HG03060 (cell line): ENCODE measurements at regions not wholly inside any gene's neighbourhood (a gene's known extent, or its start where the extent isn't known, plus 50 kb on each side); places are given as distances from the start of the nearest gene placed in this dataset.
"Not testable (repeated sequence)": the region's sequence is repeated elsewhere in the genome, so short reads cannot be mapped to it uniquely, and the experiment has no call there.

Experiments used
- ATAC-seq: cut with Tn5 transposase; IDR thresholded peaks from one replicate; pipeline ENCODE4 v1.9.1; 2021; ENCODE audit warnings: low read depth, moderate number of reproducible peaks; ENCODE audit not compliant: unreplicated experiment

- no peak for ATAC-seq
Measured at GRCh38 chr1:217140041-217140901, 417.0 kb upstream of the ESRRG start.

DNA sequence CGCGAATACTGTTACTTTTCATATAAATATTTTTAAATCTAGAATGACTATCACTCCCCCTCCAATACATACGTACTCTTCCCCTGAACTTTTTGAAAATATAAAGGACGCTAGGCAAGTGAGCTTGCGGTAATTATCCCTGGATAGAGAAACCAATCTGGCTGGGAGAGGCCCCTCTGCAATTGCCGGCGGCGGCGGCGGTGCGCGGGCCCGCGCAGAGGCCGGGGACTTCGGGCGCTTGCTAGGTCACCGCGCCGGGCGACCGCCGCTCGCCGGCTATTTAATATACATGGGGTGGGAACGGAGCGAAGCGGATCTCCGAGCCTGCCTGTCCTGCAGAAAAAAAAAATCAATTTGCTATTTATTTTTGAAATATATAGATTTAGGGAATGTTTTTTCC lies 416.3 kb upstream of the ESRRG start:
- ATAC-seq, result no peak

GRCh38 chr1:217138799-217139466 lies 415.7 kb upstream of the ESRRG start:
- no peak for ATAC-seq

- no peak for ATAC-seq
Measured at GRCh38 chr1:217138173-217138765, 415.0 kb upstream of the ESRRG start.

DNA sequence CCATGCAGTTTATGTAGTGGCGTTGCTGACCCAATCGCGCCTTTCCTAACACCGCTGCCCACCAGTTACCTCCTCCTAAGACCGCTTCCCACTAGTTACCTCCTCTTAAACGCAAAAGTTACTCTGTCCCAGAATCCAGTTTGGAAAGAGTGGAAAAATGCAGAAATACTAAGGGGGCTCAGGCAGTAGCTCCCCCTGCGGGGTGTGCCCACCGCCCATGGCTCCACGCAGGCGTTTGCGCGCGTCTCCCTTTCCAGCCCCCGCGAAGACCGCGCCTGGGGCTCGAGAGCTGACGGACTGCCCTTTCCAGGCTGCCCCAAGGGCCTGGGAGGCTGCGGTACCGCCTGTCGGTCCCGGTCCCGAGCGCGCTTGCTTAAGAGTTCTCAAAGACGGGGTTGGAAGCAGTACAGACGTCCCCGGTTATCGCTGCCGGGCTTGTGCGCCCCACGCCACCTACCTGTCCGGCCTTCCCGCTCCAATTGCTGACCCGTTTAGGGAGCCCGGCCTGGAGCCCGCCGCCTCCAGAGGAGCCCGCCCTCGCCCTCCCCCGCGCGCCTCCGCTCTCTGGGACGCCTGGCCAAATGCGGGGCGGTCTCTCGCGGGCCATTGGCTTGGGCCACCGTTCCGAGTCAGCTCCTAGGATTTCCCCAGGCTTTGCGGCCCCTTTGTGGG lies 414.1 kb upstream of the ESRRG start:
- no peak for ATAC-seq

- no peak for ATAC-seq
Measured at GRCh38 chr1:217136895-217137205, 413.6 kb upstream of the ESRRG start.

- no peak for ATAC-seq
Measured at GRCh38 chr1:217135987-217136894, 413.0 kb upstream of the ESRRG start.

DNA sequence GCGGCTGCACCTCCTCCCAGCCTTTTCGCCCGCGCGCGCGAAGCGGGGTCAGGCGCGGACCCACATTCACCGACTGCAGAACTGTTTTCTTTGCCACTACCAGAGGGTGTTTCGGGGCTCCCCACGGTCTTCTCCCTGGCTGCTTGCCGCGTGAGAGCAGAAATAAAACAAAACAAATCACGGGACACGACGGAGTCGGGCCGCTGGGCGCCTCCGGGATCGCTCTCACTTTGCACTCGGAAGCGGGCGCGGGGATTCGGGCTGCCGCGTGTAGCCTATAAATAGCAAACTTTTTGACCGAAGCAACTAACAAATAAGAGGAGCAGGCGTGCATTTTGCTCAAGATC lies 412.3 kb upstream of the ESRRG start:
- ATAC-seq, result no peak

- ATAC-seq, result no peak
Measured at GRCh38 chr1:217134857-217135568, 411.8 kb upstream of the ESRRG start.

GRCh38 chr1:217133958-217134856 lies 411.0 kb upstream of the ESRRG start:
- ATAC-seq, result no peak

DNA sequence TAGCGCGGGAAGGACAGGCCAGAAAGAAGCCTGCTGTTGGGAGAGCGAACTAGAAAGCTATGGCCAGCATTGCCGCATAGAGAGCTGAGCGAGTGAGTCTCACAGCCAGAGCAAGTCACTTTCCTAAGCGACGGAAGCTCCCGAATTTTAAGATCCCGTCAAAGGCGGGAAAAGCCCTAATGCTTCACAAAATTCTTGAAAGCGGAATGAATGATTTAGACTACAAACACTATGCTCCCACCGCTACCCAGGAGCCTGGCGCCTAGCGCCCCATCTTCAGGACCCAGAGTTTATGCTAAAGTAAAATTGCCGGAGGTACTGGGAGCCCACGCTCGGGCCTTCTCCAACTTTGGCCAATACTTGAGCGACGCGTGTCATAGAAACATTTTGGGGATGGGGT lies 409.9 kb upstream of the ESRRG start:
- no peak for ATAC-seq

DNA sequence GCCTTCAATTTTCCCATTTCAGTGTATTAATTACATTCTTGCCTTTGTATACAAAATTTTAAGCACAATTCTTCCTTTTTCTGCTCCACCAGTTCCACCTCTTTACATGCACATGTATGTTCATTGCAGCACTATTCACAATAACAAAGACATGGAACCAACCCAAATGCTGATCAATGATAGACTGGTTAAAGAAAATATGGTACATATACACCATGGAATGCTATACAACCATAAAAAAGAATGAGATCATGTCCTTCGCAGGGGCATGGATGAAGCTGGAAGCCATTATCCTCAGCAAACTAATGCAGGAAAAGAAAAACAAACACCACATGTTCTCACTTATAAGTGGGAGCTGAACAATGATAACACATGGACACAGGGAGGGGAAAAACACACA lies 400.1 kb upstream of the ESRRG start:
- not testable (repeated sequence) for ATAC-seq

DNA sequence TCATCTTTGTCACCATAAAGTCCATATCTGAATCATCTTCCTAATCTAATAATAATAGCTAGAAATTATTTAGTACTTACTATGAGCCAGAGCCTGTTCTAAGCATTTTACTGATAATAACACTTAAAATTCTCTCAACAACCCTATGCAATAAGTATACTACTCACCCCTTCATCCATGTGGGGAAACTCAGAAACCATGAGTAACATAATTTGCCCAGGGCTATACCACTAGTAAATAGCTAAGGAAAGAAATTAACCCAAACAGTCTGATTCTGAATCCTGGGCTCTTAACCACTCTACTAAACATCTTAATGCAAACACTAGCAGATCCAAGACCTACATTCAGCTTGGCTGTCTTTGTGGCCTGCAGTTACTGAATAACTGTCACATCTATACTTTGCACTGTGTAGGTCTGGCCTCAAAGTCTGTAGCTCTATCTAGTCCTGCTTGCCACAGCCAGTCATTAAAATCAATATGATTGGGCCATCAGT lies 394.8 kb upstream of the ESRRG start:
- ATAC-seq, result no peak

DNA sequence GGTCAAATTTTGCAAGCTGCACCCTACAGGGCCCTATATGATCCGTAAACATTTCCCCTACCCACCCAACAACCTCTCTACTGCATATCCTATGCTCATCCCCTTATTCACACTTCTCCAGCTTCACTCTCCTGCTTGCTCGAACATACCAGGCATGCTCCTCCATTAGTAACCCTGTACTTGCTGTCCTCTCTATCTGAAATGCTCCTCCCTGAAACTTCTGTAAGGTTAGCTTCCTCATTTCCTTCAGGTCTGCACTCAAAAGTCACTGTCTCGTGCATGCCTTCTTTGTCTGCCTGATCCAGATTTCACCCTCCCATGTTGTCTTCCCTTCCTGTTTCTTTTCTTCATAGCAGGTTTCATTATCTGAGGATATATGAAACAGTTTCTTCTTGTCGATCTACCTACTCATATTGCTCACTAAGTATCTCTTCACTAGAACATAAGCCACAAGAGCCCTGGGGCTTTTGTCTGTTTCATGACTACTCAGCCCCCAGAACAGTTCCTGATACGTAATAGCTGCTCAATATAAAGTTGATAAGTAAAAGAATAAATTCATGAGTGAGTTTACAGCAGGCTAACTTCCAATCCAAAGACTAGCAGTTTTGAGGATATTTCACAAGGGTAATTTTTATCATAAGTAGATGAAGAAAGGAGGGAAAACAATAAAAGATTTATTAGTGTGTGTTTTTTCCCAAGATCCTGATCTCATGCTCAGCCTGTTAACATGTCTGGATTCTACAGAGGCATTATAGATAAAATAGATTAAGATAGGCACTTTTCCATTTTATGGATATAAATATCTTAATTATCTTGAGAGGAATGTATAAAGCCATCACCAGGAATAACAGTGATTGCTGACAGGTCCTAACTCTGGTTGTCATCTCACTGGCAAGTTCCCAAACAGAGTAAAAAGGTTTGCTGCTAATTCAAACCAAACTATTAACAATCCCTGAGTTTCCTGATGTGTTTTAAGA lies 392.5 kb upstream of the ESRRG start:
- ATAC-seq, result no peak

DNA sequence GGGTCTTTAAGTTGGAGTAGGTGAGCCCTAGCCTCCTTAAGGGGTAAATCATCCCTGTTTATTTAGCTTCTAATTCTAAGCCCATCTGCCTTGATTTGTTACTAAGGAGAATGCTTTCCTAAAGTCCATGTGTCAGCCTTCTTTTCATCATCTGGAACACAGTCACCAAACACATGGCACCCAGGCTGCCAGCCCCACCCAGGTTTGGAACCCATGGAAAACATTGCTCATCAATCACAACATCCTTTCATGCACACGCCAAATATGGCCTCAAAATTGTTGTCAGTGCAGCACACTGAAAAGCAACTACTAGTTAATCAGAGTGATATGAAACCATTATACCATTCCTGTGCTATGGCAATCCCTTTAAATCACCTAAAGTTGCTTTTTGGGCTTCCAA lies 386.7 kb upstream of the ESRRG start:
- ATAC-seq, result no peak

DNA sequence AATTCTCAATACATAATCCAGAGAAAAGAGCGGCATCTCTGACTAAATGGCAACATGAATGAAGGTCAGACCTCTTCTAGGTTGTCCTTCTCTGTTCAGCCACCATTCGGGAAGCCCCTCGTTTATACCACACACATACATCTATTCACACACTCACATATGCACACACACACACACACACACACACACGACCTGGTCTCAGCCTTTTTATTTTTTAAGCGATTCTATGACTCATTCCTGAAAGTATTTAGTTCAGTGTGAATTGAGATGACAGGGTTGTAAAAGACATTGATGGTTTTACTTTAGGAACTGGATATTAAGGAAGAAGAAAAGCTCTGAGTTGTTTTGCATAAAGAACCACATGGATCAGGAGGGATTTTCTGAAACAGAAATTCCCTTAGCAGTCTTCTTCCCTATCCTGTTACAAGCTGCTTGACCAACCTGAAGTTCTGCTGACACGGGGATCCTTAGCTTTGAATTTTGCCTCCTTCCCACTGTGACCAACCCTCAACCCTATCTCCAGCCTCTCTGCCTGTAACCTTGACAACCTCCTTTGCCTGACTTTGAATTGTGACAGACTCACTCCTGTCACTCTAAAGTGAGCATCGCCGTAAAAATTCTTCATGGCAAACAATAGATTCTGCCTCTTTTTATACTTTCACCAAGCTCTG lies 383.1 kb upstream of the ESRRG start:
- ATAC-seq, result no peak

DNA sequence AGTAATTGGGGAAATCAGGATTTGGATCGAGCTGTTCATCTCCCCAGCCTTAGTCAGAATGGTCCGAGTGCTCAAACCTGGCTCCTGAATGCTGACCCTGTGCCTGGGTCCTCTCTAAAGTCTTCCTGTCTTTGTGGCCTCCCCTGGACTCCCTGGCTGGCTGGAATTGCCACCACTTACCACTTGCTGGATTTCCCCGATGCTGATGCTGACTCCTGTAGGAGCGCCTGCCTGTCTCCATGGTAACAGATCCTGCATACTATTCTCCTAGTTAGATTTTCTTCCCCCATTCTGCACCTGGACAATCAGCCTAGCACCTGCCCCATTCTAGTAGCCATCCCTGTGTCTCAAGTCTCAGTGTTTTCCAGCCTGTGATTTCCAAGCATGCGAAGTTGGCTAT lies 382.2 kb upstream of the ESRRG start:
- ATAC-seq, result no peak
